ENCODE measurements at regions not wholly inside any gene's neighbourhood (a gene's known extent, or its start where the extent isn't known, plus 50 kb on each side); places are given as distances from the start of the nearest gene placed in this dataset.
A peak's percentile ranks its signal among the peaks of the same experiment; 100 is the strongest.

GRCh38 chr12:126201981-126202537, 1136.8 kb downstream of the AACS start:
- Mint-ChIP-seq H3K27ac (no peak overlapping the region), H3K4me3 (no peak overlapping the region), H3K27me3 (ENCODE audit: low read depth) (no peaks in the 10 kb centered on the region), H3K4me1 (peaks cover 14 to 17% of the 10 kb centered on the region in 2 experiments), H3K9me3 (no peaks in the 10 kb centered on the region), H3K36me3 (ENCODE audit: insufficient read depth in 1 of 3, low read depth in 3 of 3) (no peaks in the 10 kb centered on the region)
- Histone ChIP-seq H3K23me2 (ENCODE audit: insufficient read length, low read depth, low read length, poor library complexity, severe bottlenecking) (no peaks in the 10 kb centered on the region), H3K14ac (ENCODE audit: insufficient read depth, low read length) (no peak overlapping the region), H4K8ac (replicated peaks; ENCODE audit: insufficient read length, low read depth, low read length) (no peak overlapping the region), H3K27me3 (ENCODE audit: insufficient read depth, low read length) (no peaks in the 10 kb centered on the region), H3K27ac (ENCODE audit: insufficient read length, low read depth, low read length) (no peak overlapping the region), H3K79me1 (ENCODE audit: insufficient read depth, low read depth, low read length, poor library complexity, severe bottlenecking) (no peaks in the 10 kb centered on the region), H3K9me3 (ENCODE audit: control insufficient read depth, low read depth, low read length) (no peaks in the 10 kb centered on the region), H2BK120ac (ENCODE audit: low read depth, low read length, poor library complexity, severe bottlenecking) (no peak overlapping the region), H2AFZ (ENCODE audit: low read length) (peak overlapping the region; percentile 16), H3K79me2 (ENCODE audit: insufficient read depth, low read length) (no peaks in the 10 kb centered on the region), H3K4me1 (ENCODE audit: insufficient read depth, low read length) (peaks cover 7% of the 10 kb centered on the region; the same call in 1 of the 2 replicates), H4K20me1 (ENCODE audit: control insufficient read depth, insufficient read depth, insufficient read length) (no peaks in the 10 kb centered on the region), H3K23ac (ENCODE audit: insufficient read length, low read depth, low read length) (no peak overlapping the region), H2AK5ac (ENCODE audit: insufficient read length, low read length) (no peak overlapping the region), H2BK12ac (ENCODE audit: insufficient read length, low read depth, low read length) (no peak overlapping the region), H2BK5ac (ENCODE audit: insufficient read length, low read length) (no peak overlapping the region), H2BK20ac (ENCODE audit: low read depth, low read length, poor library complexity, severe bottlenecking) (no peak overlapping the region), H3K56ac (ENCODE audit: insufficient read length, low read depth, low read length) (no peak overlapping the region), H3K4me2 (ENCODE audit: insufficient read depth, insufficient read length, low read length) (no peak overlapping the region), H2BK15ac (ENCODE audit: low read depth, low read length) (no peak overlapping the region), H3T11ph (ENCODE audit: low read length) (no peak overlapping the region), H4K91ac (ENCODE audit: insufficient read length, low read depth, low read length) (no peak overlapping the region), H3K18ac (ENCODE audit: insufficient read length, low read depth, low read length) (no peak overlapping the region), H3K9ac (ENCODE audit: extremely low read depth, insufficient read length, low read length) (no peak overlapping the region), H4K5ac (ENCODE audit: insufficient read length, low read depth, low read length) (no peak overlapping the region), H3K4ac (ENCODE audit: low read depth, low read length) (no peak overlapping the region)
- DNase-seq, result no peak
- WGBS (ENCODE audit: extremely low coverage, insufficient read length, low lambda C conversion rate), result no CpG with 5 or more reads among the region's 3 CpGs
- no peak for TF ChIP-seq CTCF (conservative IDR thresholded peaks at IDR 0.05)

All from H9 (cell line).